ENCODE measurements at regions not wholly inside any gene's neighbourhood (a gene's known extent, or its start where the extent isn't known, plus 50 kb on each side); places are given as distances from the start of the nearest gene placed in this dataset.

DNA sequence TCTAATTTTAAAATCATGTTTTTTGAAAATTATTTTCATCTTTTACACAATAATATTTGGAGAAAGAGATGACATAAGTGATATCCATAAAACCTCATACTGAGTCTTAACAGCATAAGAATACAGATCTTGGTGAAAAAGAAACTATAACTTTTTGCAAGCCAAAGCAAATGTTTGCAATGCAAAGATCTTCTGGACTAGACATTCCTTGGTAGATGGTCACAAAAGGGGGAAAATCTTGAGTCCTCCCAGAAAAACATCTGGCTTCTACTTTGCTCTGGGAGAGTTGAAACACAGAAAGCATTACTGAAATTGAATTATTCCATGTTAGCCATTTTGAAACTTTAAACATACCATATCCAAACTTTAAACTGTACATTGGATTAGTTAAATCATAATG lies 308.2 kb downstream of the ANXA1 start:
- no peak for DNase-seq (ENCODE audit: low spot score)

DNA sequence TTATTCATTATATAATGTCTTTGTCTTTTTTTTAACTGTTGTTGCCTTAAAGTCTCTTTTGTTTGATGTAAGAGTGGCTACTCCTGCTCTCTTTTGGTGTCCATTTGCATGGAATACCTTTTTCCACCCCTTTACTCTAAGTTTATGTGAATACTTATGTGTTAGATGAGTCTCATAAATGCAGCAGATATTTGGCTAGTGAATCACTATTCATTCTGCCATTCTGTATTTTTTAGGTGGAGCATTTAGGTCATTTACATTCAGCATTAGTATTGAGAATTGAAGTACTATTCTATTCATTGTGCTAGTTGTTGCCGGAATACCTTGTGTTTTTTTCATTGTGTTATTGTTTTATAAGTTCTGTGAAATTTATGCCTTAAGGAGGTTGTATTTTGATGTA lies 317.1 kb downstream of the ANXA1 start:
- no peak for DNase-seq (ENCODE audit: low spot score)

DNA sequence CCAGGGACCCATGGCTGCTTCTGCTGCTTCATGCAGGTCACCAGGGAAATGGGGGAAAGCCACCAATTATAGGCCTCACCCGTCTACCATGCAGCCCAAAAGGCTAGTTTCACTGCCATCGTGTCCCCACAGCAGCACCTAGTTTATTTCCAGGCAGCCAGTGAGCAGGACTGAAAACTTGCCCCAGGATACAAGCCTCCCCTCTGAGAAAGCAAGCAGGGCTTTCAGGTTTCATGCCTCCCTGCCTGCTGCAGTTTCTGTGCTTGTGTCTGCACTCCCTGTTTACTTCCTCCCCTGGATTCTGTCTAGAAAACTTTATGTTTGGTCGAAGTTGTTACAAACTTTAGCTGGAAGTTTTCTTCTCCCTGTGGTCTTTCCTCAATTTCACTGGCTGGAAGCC lies 319.1 kb downstream of the ANXA1 start:
- DNase-seq (ENCODE audit: low spot score): no peak

DNA sequence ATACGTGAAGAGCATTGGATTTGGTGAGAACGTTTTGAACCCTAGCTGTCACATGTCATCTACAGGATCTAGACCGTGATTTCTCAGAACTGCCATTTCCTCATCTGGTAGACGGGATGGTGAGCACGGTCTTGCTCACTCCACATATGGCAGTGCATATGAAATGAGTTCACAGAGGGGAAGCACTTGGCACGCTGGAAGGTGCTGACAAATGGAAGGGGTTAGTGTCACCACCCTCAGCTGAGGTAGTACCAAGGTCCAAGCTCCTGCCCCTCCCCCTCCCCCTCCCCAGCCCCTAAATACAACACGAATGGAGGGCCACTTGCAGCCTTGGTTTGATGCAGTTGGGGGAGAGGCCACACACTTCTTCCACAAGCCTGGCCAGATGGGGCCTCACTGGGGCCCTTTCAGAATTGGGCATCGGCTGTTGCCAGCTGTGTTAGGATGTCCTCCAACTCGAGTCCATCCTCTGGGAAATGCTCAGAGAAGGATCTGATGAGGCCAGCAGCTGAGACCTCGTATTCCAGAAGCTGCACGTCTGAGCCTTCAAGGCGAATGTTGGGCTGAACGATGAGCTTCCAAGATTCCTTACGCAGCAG lies 322.4 kb downstream of the ANXA1 start:
- DNase-seq (ENCODE audit: low spot score): no peak

DNA sequence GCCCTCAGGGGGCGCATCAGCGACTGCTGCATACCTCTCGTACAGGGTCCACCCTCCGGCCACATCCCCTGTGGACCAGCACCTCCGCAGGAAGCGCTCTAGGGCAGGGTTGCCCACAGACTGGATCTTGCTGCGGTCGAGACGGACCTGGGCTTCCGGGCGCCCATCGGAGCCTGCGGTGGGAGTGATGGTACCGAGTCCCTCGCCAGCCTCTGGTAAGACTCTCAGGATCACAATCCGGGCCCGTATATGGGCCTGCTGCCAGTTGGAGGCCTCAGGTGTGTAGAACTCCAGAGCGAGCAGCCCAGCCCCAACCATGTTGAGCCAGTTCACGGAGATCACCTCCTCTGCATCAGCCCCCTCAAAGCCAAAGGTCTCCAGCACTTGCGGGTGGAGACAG lies 323.0 kb downstream of the ANXA1 start:
- no peak for DNase-seq (ENCODE audit: low spot score)

GRCh38 chr9:73494894-73495293 lies 343.2 kb downstream of the ANXA1 start:
- DNase-seq (ENCODE audit: low spot score): no peak

DNA sequence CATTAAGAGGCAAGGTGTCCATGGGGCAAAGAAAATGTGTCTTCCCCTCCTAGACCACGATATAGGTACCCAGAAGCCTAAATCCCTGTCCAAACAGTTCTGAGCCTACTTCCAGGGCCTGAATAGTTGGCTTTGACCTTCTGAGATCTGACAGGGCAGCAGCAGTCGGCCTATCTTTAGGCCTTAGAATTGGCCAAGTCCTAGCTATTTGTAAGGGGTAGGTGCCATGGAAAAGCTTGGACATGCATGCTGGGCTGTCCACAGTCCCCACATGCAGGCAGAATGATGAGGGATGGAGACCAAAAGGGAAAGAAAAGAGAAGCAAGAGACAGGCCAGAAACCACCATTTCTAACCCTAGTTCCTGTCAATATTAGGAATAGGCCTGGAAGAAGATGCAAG lies 346.1 kb downstream of the ANXA1 start:
- DNase-seq (ENCODE audit: low spot score): no peak

DNA sequence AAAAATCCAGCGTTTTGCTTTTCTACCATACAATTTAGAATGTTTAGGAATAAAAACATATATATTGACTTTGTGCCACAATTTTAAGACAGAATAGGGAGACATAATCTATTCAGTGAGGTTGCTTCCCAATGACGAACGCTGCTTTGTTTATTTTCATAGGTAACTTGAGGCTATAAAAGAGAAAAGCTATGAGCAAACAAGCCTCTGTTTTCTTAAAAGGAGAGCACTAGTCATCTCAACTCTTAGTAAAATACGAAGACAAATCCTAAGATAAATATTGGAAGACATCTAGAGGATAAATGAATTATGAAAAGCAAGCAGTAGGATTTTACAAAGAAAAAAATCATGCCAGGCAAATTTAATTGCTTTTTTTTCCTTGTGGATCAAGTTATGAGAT lies 363.6 kb downstream of the ANXA1 start:
- no peak for DNase-seq (ENCODE audit: low spot score)

- no peak for DNase-seq (ENCODE audit: low spot score)
These were observed 371.7 kb downstream of the ANXA1 start for GRCh38 chr9:73523391-73523790.

DNA sequence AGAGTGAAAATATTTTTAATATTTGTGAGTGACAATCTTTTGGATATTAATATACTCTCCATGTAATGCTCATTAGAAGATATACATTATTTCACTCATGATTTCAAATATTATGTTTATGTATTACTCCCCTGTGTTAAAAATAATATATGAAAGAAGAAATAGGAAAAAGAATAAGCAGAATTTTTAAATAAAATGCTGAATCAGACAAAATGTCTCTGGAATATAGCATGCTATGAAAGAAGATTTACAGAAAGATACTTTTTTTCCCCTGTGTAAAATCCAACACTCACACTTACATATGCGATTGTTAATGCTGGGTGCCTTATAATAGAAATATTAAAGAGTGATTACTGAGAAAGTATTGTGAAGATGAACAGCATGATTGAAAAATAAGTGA lies 373.7 kb downstream of the ANXA1 start:
- no peak for DNase-seq (ENCODE audit: low spot score)

GRCh38 chr9:73527521-73527920 lies 375.9 kb downstream of the ANXA1 start:
- no peak for DNase-seq (ENCODE audit: low spot score)

DNA sequence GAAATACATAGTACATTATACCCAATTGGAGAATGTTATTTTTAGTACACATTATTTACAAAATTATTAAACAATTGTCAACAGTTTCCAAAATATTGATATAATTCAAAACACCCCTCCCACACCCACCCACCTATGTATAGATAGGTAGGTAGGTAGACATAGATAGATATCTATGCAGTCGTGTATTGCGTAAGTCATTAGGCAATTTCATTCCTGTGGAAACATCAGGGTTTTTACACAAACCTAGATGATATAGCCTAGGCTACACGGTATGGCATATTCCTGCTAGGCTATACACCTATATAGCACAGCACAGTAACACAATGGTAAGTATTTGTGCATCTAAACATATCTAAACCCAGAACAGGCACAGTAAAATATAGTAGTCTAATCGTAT lies 377.3 kb downstream of the ANXA1 start:
- DNase-seq (ENCODE audit: low spot score): no peak

DNA sequence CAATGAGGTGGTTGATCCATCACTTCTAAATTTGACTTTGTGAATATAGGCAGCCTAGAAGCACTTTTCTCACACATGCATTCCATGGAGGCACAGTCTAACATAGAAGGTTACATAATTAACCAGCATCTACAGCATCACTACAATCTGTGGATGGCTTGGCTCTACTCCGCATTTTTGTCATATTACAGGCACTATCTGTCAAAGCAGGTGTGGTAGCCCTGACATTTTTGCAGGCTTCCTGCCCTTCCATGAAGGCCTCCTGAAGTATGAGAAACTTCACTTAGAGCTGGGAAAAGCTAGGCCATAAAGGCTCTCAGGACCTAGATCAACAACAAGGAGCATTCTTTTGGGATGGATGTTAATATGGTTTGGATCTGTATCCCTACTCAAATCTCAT lies 378.0 kb downstream of the ANXA1 start:
- DNase-seq (ENCODE audit: low spot score): no peak

GRCh38 chr9:73531051-73531532 lies 379.4 kb downstream of the ANXA1 start:
- no peak for DNase-seq (ENCODE audit: low spot score)

GRCh38 chr9:73531658-73532057 lies 380.0 kb downstream of the ANXA1 start:
- DNase-seq (ENCODE audit: low spot score): no peak

DNA sequence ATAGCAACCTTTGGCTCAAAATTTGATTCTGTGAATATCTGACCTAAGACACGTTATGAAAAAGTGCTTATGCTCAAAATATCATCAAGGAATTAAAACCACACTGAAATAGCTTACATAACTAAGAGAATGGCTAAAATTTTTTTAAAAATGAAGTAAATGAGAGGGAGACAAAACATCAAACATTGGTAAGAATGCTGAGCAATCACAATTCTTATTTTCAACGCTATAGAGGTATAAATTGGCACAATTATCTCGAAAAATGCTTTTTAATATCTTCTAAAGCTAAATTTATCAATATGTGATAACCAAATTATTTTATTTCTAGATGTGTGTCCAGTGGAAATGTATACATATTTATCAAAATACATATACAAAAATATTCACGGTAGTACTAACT lies 381.3 kb downstream of the ANXA1 start:
- no peak for DNase-seq (ENCODE audit: low spot score)

- no peak for DNase-seq (ENCODE audit: low spot score)
These were observed 384.7 kb downstream of the ANXA1 start for GRCh38 chr9:73536403-73536802.

DNA sequence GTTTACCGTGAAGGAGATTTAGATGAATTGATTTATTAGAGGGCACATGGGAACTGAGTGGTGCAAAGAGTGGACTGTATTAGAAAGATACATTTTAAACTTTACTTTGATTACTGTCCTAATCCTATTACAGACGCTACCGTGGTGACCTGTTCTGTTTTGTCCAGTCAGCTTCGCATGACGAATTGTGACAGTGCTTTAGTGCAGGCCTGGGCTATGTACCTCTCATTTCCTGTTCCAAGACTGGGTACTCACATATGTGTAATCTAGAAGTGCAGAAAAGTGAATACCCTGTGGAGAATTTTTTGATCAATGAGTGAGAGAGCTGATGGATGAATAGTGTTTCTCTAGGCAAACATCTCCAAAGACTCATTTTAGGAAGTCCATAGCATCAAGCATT lies 385.9 kb downstream of the ANXA1 start:
- no peak for DNase-seq (ENCODE audit: low spot score)

DNA sequence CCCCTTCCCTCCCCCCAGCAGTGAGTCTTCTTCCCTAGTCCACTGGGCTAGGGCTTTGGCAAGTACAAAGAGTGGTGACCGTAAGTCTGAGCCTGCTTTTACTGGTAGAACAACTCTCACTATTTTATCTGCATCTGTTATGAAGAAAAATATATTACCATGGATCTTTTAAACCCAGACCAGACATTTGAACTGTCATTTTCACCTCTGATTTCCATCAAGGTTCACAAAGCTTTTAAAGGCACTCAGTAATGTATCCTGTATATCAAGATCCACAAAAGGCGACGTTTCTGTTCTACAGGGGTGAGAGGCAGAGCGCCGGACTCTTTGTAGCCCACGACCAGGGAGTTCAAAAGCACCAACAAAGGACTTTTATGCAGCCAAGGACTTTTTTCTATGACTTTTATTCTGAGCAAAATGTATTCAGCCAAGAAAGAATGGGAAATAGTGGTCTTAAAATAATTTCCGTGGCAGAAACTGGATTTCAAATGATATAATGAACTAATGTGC lies 388.3 kb downstream of the ANXA1 start:
- no peak for DNase-seq (ENCODE audit: low spot score)

- no peak for DNase-seq (ENCODE audit: low spot score)
These were observed 390.3 kb downstream of the ANXA1 start for GRCh38 chr9:73541923-73542322.

GRCh38 chr9:73543727-73544126 lies 392.1 kb downstream of the ANXA1 start:
- no peak for DNase-seq (ENCODE audit: low spot score)

DNA sequence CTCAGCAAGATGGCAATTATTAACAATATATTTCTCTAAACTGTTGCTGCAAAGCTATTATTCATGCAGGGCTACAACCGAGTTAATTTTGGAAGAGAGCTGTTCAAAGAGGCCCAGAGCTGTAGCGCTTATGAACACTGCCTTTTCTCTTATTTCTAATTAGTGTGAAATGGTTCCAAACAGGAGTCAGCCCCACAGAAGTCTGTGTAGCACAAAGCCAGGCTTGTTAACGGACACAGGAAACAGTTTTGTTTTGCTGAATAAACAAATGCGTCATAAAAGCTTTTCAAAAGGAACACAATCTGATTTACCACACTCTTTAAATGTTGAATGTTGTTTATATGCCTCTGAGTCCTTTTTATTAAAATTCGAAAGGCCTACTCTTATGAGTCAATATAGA lies 396.5 kb downstream of the ANXA1 start:
- no peak for DNase-seq (ENCODE audit: low spot score)

GRCh38 chr9:73549991-73550390 lies 398.3 kb downstream of the ANXA1 start:
- no peak for DNase-seq (ENCODE audit: low spot score)

DNA sequence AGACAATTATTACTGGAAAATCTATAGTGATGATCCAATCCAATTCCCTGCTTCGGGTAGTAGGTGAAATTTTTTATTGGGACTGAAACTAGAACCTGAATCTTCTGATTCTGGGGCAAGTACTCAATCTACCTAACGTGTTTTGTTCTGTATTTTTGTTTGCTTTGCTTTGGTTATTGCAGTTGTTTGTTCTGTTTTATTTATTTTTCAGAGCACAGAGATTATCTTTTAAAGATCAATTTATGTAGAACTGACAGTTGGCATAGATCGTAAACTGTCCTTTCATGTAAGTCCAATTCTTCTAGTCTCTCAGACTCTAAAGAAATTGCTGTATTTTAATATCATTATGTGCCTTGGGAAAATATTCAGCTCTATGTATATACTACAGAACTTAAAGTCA lies 401.6 kb downstream of the ANXA1 start:
- no peak for DNase-seq (ENCODE audit: low spot score)

DNA sequence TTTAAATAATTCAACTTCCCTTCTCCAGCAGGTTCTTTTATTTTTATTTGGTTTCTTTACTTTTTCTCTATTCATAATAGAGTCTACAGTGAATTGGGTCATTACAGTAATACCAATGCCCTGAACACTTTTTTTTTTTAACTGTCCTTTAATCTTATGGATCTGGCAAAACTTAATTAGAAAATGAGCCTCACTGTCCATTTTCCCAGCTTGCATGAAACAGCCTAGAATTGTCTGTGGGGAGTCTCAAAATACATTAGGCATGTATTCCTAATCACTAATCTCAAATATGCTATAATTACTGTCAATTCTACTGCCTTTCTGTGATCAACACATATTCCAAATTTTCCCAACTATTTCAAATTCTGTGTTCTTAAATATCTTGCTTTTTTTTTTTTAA lies 406.8 kb downstream of the ANXA1 start:
- no peak for DNase-seq (ENCODE audit: low spot score)
